Liver (tissue), 8 donors: ENCODE measurements at regions not wholly inside any gene's neighbourhood (a gene's known extent, or its start where the extent isn't known, plus 50 kb on each side); places are given as distances from the start of the nearest gene placed in this dataset.

Experiments used
- DNase-seq: peaks from one replicate; pipeline ENCODE4 v3.0.0-alpha.2; 2017; ENCODE audit warnings: low spot score
- H3K27ac ChIP-seq, 2 donors: one replicate each; pipeline ENCODE4 v1.7.0; 2013; ENCODE audit warnings: inconsistent platforms in 2 of 2, low read length in 2 of 2, control low read depth in 1 of 2, low read depth in 1 of 2, mild to moderate bottlenecking in 1 of 2
- H3K27me3 ChIP-seq, 4 donors: one replicate each; pipeline versions ENCODE4 v1.6.1 to v1.7.0; 2013; ENCODE audit warnings: low read length in 3 of 4, inconsistent platforms in 1 of 4, mild to moderate bottlenecking in 1 of 4, moderate library complexity in 1 of 4; ENCODE audit not compliant: control insufficient read depth in 4 of 4, insufficient read depth in 4 of 4
- H3K36me3 ChIP-seq, 4 donors: one replicate each; pipeline versions ENCODE4 v1.6.1 to v1.7.0; 2013; ENCODE audit warnings: low read length in 3 of 4, mild to moderate bottlenecking in 3 of 4, low read depth in 1 of 4, moderate library complexity in 1 of 4; ENCODE audit not compliant: control insufficient read depth in 4 of 4, insufficient read depth in 3 of 4
- H3K4me1 ChIP-seq, 4 donors: one replicate each; pipeline versions ENCODE4 v1.6.1 to v1.7.0; 2013; ENCODE audit warnings: low read length in 3 of 4, mild to moderate bottlenecking in 3 of 4, moderate library complexity in 1 of 4; ENCODE audit not compliant: control insufficient read depth in 4 of 4, insufficient read depth in 4 of 4
- H3K4me3 ChIP-seq, 3 donors: one replicate each; pipeline versions ENCODE4 v1.6.1 to v1.7.0; 2013; ENCODE audit warnings: low read length in 3 of 3, control low read depth in 1 of 3, low read depth in 1 of 3, mild to moderate bottlenecking in 1 of 3
- H3K9ac ChIP-seq, 2 donors: one replicate each; pipeline ENCODE4 v1.7.0; 2013; ENCODE audit warnings: low read length in 2 of 2, mild to moderate bottlenecking in 2 of 2, moderate library complexity in 2 of 2, control low read depth in 1 of 2, low read depth in 1 of 2
- H3K9me3 ChIP-seq, 4 donors: one replicate each; pipeline versions ENCODE4 v1.6.1 to v1.7.0; 2013; ENCODE audit warnings: low read length in 3 of 4; ENCODE audit not compliant: control insufficient read depth in 4 of 4
- ATF3 ChIP-seq: IDR thresholded peaks from 2 replicates; pipeline ENCODE4 v1.6.1; 2016; ENCODE audit warnings: antibody characterized with exemption
- CTCF ChIP-seq: fragments of 150-350 bp; IDR thresholded peaks from 2 replicates; pipeline ENCODE4 v1.5.1; 2017; ENCODE audit warnings: improper control_type of control experiment, low read depth, low read length; ENCODE audit not compliant: missing input control
- FOXA1 ChIP-seq: IDR thresholded peaks from 2 replicates; pipeline ENCODE4 v1.6.1; 2016; ENCODE audit warnings: antibody characterized with exemption
- FOXA2 ChIP-seq: IDR thresholded peaks from 2 replicates; pipeline ENCODE4 v1.6.1; 2016; ENCODE audit warnings: antibody characterized with exemption
- GABPA ChIP-seq, 2 donors: IDR thresholded peaks in 1 of 2; conservative IDR thresholded peaks in 1 of 2; 2 replicates each; pipeline ENCODE4 v1.6.1; 2016; ENCODE audit warnings: antibody characterized with exemption in 2 of 2, mild to moderate bottlenecking in 1 of 2, moderate library complexity in 1 of 2
- HNF4A ChIP-seq, 2 donors: conservative IDR thresholded peaks; 2 replicates each; pipeline ENCODE4 v1.6.1; 2016; ENCODE audit warnings: antibody characterized with exemption in 2 of 2, mild to moderate bottlenecking in 2 of 2
- JUND ChIP-seq, 2 donors: IDR thresholded peaks; 2 replicates each; pipeline ENCODE4 v1.6.1; 2016; ENCODE audit warnings: antibody characterized with exemption in 2 of 2
- MAX ChIP-seq: IDR thresholded peaks from 2 replicates; pipeline ENCODE4 v1.6.1; 2016; ENCODE audit warnings: antibody characterized with exemption
- NR2F2 ChIP-seq: IDR thresholded peaks from 2 replicates; pipeline ENCODE4 v1.6.1; 2016; ENCODE audit warnings: antibody characterized with exemption
- RAD21 ChIP-seq, 2 donors: IDR thresholded peaks; 2 replicates each; pipeline ENCODE4 v1.6.1; 2016; ENCODE audit warnings: antibody characterized with exemption in 2 of 2, mild to moderate bottlenecking in 2 of 2
- REST ChIP-seq: IDR thresholded peaks from 2 replicates; pipeline ENCODE4 v1.6.1; 2016; ENCODE audit warnings: antibody characterized with exemption, mild to moderate bottlenecking
- RXRA ChIP-seq, 2 donors: IDR thresholded peaks; 2 replicates each; pipeline ENCODE4 v1.6.1; 2017 to 2018; ENCODE audit warnings: antibody characterized with exemption in 2 of 2, mild to moderate bottlenecking in 1 of 2
- SP1 ChIP-seq: IDR thresholded peaks from 2 replicates; pipeline ENCODE4 v1.6.1; 2018; ENCODE audit warnings: antibody characterized with exemption, mild to moderate bottlenecking
- TAF1 ChIP-seq: conservative IDR thresholded peaks from 2 replicates; pipeline ENCODE4 v1.6.1; 2016; ENCODE audit warnings: antibody characterized with exemption, mild to moderate bottlenecking
- YY1 ChIP-seq: IDR thresholded peaks from 2 replicates; pipeline ENCODE4 v1.6.1; 2016; ENCODE audit warnings: antibody characterized with exemption, mild to moderate bottlenecking
- WGBS: extraction: QIAGEN DNeasy Blood & Tissue Kit; methylation state at CpG from one replicate; pipeline ENCODE4 v1.1.7; 2013; 5-methylcytosine and 5-hydroxymethylcytosine counted together
- TF ChIP-seq, protein P1 (sequence below): IDR thresholded peaks from 2 replicates; pipeline ENCODE4 v1.6.1; 2016; ENCODE audit warnings: antibody characterized with exemption
- donor health status: healthy.
- donor health status: healthy.
- donor health status: healthy.
- donor health status: healthy.
- donor health status: healthy.

DNA sequence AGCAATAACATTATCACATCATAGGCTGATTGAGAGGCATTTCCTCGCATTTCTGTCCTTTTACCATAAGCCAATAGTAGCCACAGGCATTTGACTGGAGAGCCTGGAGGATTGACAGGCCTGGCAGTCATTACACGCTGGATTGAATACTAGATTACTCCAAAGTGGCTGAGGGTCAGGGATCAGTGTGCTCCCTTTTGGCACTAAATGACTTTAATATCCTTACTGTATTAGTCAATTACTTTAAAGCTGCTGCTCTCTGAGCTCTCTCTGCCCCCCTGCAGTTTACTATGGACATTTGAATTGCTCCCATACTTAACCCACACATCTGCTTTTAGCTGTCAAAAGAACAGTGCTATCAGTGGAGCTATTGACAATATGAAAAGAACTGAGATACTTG, 302.0 kb downstream of the TFEC start:
- TF ChIP-seq JUND (IDR thresholded peaks at IDR 0.05) (no peak), YY1 (no peak), CTCF (no peak), RAD21 (IDR thresholded peaks at IDR 0.05) (no peak), TAF1 (no peak)
- no peak for DNase-seq
- H3K4me3 ChIP-seq, result no peak overlapping the region
- peaks cover 0 to 1% (median 0%) of the 10 kb centered on the region in 4 donors for H3K4me1 ChIP-seq
- WGBS, result 73% methylated on average over 2 of the region's 2 CpGs
- H3K9ac ChIP-seq, result no peak overlapping the region
- no peaks in the 10 kb centered on the region for H3K36me3 ChIP-seq
- H3K27me3 ChIP-seq, result no peaks in the 10 kb centered on the region
- H3K9me3 ChIP-seq, result no peaks in the 10 kb centered on the region
- no peak overlapping the region for H3K27ac ChIP-seq

DNA sequence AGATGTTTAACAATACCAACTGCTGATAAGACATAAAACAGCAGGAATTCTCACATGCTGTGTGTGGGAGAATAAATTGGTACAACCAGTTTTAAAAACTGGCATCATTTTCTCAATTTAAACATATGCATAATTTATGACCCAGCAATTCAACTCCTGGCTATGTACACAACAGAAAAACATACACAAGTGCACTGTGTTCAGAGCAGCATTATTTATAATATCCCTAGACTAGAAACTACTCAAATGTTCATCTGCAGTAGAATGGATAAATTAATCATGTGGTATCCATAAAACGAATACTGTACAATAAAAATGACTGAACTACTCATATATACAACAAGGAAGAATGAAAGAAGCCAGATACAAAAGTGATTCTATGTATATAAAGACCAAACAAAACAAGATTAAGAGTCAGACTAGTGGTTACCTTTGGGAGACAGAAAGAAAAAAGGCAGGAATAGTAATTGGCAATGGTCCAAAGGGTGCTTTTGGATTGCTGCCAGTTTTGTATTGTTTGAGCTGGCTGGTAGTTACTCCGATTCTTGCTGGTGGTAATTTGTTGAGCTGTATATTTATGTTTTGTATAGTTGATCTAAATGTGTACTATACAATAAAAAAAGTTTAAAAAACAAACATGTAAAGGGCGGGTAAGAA, 306.0 kb downstream of the TFEC start:
- no peak overlapping the region for H3K9ac ChIP-seq
- H3K27me3 ChIP-seq, result no peaks in the 10 kb centered on the region
- no peak for DNase-seq
- TF ChIP-seq FOXA1, result no peak
- no peak for TF ChIP-seq JUND (IDR thresholded peaks at IDR 0.05)
- TF ChIP-seq TAF1, result no peak
- TF ChIP-seq ATF3, result no peak
- no peak for TF ChIP-seq REST
- no peak for TF ChIP-seq SP1
- TF ChIP-seq RXRA (IDR thresholded peaks at IDR 0.05), result no peak
- TF ChIP-seq NR2F2, result no peak
- TF ChIP-seq MAX, result no peak
- TF ChIP-seq RAD21 (IDR thresholded peaks at IDR 0.05), result no peak
- TF ChIP-seq YY1, result no peak
- TF ChIP-seq GABPA (IDR thresholded peaks at IDR 0.05 in 1 of 2, conservative IDR thresholded peaks at IDR 0.05 in 1 of 2), result no peak
- TF ChIP-seq, protein P1, sequence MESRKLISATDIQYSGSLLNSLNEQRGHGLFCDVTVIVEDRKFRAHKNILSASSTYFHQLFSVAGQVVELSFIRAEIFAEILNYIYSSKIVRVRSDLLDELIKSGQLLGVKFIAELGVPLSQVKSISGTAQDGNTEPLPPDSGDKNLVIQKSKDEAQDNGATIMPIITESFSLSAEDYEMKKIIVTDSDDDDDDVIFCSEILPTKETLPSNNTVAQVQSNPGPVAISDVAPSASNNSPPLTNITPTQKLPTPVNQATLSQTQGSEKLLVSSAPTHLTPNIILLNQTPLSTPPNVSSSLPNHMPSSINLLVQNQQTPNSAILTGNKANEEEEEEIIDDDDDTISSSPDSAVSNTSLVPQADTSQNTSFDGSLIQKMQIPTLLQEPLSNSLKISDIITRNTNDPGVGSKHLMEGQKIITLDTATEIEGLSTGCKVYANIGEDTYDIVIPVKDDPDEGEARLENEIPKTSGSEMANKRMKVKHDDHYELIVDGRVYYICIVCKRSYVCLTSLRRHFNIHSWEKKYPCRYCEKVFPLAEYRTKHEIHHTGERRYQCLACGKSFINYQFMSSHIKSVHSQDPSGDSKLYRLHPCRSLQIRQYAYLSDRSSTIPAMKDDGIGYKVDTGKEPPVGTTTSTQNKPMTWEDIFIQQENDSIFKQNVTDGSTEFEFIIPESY, result no peak
- TF ChIP-seq HNF4A (conservative IDR thresholded peaks at IDR 0.05), result no peak
- TF ChIP-seq FOXA2, result no peak
- H3K27ac ChIP-seq, result no peak overlapping the region
- H3K4me1 ChIP-seq, result peaks cover 0 to 1% (median 0%) of the 10 kb centered on the region in 4 donors
- WGBS, result 60% methylated on average over 3 of the region's 3 CpGs
- H3K4me3 ChIP-seq, result no peak overlapping the region
- H3K36me3 ChIP-seq, result no peaks in the 10 kb centered on the region
- no peaks in the 10 kb centered on the region for H3K9me3 ChIP-seq
